Coronary artery (tissue), 2 donors: ENCODE measurements at regions not wholly inside any gene's neighbourhood (a gene's known extent, or its start where the extent isn't known, plus 50 kb on each side); places are given as distances from the start of the nearest gene placed in this dataset.

Experiments used
- DNase-seq: peaks from one replicate; pipeline ENCODE4 v3.0.0-alpha.2; 2017; ENCODE audit warnings: low spot score
- H3K27ac ChIP-seq, 2 donors: fragments of 200-600 bp; sonication (generic); one replicate each; pipeline ENCODE4 v1.5.1; 2016 to 2019
- H3K4me3 ChIP-seq: fragments of 200-600 bp; sonication (generic); 2 replicates; pipeline ENCODE4 v1.5.1; 2016; ENCODE audit warnings: mild to moderate bottlenecking, moderate library complexity
- TF ChIP-seq, protein P1 (sequence below): fragments of 200-600 bp; sonication (generic); IDR thresholded peaks from one replicate; pipeline ENCODE4 v1.5.1; 2019; ENCODE audit warnings: antibody characterized with exemption

DNA sequence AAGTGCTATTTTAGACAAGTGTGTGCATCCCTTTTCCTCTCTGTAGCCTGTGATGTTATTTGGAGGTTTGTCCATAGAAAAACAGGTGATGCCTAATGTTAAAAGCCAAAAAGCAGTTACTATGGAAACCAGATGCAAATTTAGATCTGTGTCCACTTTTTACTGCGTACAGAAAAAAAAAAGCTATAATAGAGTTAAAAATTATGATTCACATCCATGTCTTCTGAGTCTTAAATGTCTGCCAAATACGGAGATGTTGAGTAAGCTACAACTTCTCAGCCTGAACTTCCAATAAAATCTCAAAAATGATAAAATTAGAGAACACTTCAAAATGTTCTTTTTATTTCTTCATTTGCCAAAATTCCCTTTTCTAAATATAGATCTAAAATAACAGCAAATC is 74.2 kb upstream of the GAP43 start:
- DNase-seq = no peak
- no peak overlapping the region for H3K27ac ChIP-seq
- H3K4me3 ChIP-seq = no peak overlapping the region
- TF ChIP-seq, protein P1, sequence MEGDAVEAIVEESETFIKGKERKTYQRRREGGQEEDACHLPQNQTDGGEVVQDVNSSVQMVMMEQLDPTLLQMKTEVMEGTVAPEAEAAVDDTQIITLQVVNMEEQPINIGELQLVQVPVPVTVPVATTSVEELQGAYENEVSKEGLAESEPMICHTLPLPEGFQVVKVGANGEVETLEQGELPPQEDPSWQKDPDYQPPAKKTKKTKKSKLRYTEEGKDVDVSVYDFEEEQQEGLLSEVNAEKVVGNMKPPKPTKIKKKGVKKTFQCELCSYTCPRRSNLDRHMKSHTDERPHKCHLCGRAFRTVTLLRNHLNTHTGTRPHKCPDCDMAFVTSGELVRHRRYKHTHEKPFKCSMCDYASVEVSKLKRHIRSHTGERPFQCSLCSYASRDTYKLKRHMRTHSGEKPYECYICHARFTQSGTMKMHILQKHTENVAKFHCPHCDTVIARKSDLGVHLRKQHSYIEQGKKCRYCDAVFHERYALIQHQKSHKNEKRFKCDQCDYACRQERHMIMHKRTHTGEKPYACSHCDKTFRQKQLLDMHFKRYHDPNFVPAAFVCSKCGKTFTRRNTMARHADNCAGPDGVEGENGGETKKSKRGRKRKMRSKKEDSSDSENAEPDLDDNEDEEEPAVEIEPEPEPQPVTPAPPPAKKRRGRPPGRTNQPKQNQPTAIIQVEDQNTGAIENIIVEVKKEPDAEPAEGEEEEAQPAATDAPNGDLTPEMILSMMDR = no peak

DNA sequence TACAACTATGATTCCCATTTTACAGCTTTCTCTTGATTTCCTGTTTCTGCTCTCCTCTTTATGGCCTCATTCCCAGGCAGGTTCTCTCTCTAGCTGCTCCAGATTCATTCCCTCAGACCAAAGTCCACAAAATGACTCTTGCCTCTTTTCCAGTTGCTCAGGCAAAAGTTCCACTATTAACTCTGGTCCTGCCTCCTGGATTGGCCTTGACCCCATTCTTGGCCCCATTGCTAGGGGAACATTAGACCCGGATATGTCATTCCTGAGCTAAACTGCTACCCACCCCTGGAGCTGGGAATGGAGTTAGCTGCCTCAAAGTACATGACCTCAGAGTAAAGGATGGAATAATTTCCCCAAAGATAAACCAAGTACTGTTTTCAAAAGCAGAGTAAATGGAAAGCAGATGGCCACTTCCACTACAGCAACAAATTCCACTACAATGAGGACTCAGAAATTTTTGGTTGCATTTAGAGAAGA is 73.0 kb upstream of the GAP43 start:
- no peak for DNase-seq
- TF ChIP-seq, protein P1 = no peak
- H3K27ac ChIP-seq = peak overlapping the region in 1 of 2 donors; percentile 60
- no peak overlapping the region for H3K4me3 ChIP-seq

DNA sequence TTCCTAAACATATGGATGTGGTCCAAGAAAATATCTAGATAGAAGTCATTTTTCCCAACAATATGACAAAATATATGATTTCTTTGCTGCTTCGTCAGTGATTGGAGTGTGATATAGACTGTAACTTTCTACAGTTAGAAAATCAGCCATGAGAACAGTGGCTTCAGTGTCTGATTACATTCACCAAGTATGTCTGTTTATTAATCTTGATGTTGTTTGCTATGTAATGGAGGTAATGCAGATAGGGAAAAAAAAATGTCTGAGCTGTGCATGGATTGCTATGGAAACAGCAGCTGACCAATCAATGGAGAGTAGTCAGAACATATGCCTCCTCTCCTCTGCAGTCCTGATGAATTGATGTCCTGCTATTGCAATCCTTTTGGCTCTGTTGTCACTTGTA is 72.3 kb upstream of the GAP43 start:
- no peak for DNase-seq
- no peak overlapping the region for H3K27ac ChIP-seq
- TF ChIP-seq, protein P1 = no peak

DNA sequence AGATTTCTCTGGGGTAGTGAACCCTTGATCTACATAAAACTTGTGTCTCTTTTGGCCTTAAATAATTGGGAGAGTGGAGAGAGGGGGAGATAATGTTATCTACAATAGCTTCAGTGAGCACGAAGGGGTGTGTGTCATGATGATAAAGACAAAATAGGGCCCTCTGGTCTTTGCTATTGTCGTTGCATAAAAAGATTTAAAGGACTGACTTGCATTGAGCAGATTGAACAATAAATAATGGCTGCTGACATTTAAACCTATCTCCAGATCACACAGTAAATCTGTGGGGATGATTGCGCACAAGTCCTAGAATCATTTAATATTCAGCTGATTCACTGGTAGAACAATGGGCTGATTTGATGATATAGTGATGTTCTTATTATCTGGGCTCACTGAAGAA is 71.3 kb upstream of the GAP43 start:
- TF ChIP-seq, protein P1 = no peak
- Histone ChIP-seq H3K27ac (no peak overlapping the region), H3K4me3 (no peak overlapping the region)
- DNase-seq = no peak

More for the DNA sequence above, 72.3 kb upstream of the GAP43 start:
- H3K4me3 ChIP-seq = no peak overlapping the region

DNA sequence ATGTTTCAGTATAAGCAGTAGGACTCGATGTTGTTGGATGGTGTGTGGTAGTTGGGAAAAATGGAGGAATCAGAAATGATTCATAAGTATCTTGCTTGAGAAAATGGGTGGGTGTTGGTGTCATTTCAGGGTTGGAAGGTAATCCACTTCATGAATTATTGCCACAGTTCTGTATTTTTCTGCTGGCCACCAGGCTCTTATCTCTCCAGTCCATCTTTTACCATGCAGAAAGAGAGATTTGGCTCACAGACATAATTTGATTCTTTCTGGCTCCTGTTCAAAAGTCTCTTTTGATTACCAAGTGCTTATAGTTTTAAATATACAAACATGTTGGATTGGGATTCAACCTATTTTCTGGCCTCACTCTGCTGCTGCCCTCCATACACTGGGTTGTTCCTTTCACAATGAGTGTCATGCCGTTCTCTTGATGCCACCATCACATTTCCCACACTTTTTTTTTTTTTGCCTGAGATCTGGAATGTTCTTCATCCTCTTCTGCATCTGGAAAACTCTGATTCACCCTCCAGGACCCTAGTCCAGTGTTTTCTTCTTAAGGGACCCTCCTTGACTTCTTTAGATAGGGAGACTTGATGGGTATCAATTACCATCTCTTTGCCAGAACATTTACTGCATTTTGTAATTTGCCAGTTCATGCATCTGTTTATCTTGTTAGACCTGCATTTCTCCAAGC is 69.4 kb upstream of the GAP43 start:
- Histone ChIP-seq H3K4me3 (no peak overlapping the region), H3K27ac (no peak overlapping the region)
- no peak for DNase-seq
- TF ChIP-seq, protein P1 = no peak

DNA sequence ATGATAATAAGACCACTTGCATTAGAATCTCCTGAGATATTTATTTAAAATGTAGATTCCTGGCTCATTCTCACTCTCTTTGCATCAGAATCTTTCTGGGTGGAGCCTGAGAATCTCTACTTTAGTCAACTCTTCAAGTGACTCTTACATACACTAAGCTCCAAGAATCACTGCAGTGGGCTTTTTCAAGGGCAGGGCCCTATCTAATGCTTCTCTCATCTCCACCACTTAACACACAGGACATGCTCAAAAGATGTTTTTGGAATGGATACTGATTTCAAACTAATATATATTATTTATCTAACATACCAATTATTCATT is 68.9 kb upstream of the GAP43 start:
- no peak for DNase-seq
- H3K27ac ChIP-seq = no peak overlapping the region
- TF ChIP-seq, protein P1 = no peak
- no peak overlapping the region for H3K4me3 ChIP-seq

DNA sequence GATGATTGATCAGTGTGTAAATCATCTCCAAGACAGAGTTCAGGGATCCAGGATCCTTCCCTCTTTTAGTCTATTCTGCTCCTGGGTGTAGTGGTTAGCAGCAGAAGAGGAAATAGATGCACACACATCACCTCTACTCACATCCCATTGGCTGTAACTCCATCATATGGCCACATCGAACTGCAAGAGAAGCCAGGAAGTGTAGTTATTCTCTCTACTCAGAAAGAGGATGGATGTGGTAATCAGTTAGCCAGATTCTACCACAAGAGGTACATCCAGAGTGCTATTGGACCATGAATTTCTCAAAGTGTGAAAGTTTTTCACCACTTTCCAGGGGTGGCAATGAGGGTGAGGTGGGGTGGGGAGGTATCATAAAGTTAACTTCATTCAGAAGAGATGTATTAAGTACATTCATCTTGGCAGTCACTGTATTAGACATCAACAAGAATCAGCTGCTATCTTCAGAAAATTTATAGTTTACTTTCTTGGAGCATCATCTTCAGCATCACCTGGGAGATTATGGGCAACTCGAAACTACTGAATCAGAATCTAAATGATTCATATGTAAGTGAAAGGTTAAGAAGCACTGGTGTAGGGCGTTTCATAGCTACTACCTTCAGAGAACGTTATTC is 60.6 kb upstream of the GAP43 start:
- Histone ChIP-seq H3K27ac (no peak overlapping the region), H3K4me3 (no peak overlapping the region)
- no peak for DNase-seq
- TF ChIP-seq, protein P1 = no peak
